GM12878 (cell line): ENCODE measurements at regions not wholly inside any gene's neighbourhood (a gene's known extent, or its start where the extent isn't known, plus 50 kb on each side); places are given as distances from the start of the nearest gene placed in this dataset.

Experiments used
- MYC ChIP-seq: IDR thresholded peaks from 2 replicates; pipeline ENCODE4 v1.6.1; 2011; ENCODE audit warnings: mild to moderate bottlenecking, low read length, moderate library complexity, inconsistent platforms; ENCODE audit not compliant: insufficient read depth, insufficient replicate concordance, insufficient read length, severe bottlenecking
- NFYA ChIP-seq: IDR thresholded peaks from 2 replicates; pipeline ENCODE4 v1.6.1; 2011; ENCODE audit warnings: low read depth, mild to moderate bottlenecking, low read length, improper control_type of control experiment, borderline replicate concordance
- POLR2A ChIP-seq: IDR thresholded peaks from 2 replicates; pipeline ENCODE4 v1.6.1; 2011; ENCODE audit warnings: low read depth, mild to moderate bottlenecking, low read length
- RELA ChIP-seq: fragments of 450-650 bp; IDR thresholded peaks from 2 replicates; pipeline ENCODE4 v1.8.0; 2014; ENCODE audit warnings: borderline replicate concordance; ENCODE audit not compliant: partially characterized antibody

DNA sequence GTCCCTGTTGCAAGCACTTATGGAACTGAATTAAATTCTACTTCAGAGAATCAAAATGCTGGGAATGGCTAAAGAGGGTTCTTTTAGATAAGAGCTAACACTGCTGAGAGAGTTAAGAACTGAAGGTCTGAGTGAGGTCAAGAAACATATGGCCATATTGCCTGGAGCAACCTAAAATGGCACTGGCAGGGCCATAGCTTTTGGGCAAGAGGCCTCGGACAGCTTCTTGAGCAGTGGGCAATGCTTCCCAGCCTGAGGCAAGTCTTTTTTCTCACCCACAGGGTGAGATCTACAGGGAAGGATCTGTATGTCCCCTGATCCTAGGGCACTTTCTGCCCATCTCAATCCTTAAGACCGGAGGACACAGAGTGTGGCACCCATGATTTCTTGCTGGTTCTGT, 244.6 kb upstream of the NT5C1B start:
- TF ChIP-seq POLR2A = no peak
- TF ChIP-seq NFYA = no peak
- TF ChIP-seq RELA = no peak
- no peak for TF ChIP-seq MYC
